HG03139 (cell line): ENCODE measurements at regions not wholly inside any gene's neighbourhood (a gene's known extent, or its start where the extent isn't known, plus 50 kb on each side); places are given as distances from the start of the nearest gene placed in this dataset.

Experiments
- ATAC-seq: cut with Tn5 transposase; IDR thresholded peaks from one replicate; pipeline ENCODE4 v1.9.1; 2021; ENCODE audit not compliant: unreplicated experiment

DNA sequence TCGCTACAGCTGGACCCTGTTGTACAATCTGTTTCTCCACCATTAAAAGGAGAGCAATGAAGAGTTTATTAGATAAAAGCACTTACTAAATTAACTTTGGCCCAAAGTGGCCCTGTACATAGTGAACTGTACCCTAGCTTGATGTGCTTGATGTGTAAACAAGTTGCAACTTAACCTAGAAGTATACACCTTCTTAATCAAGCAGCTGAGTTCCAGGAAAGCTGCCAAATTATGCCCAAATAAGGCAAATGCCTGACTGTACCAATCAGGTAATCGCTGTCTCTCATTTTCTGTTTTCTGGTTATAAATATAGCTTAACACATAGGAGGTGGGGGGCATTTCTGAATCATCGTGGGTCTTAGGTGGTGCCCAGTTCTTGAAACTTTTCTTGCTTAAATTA lies 704.8 kb upstream of the CBLB start:
- ATAC-seq = no peak

- ATAC-seq = no peak
Measured at GRCh38 chr3:106575029-106575428, 706.2 kb upstream of the CBLB start.

DNA sequence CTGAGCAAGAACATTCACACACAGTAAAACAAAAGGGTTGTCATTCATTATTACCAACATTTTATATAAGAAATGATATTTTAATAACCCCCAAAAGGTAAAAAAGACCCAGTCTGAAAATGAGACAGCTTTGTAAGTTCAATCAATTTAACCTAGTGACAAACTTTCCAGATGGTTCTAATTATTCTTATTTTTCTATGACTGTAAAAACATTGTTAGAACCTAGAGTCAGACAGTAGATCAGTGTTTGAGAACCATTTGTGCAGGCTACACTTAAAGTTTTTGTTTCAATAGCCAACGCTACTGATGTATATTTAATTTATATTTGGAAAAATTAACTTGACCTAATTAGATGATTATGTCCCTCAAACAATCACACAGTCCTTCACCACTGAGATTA lies 708.4 kb upstream of the CBLB start:
- no peak for ATAC-seq

DNA sequence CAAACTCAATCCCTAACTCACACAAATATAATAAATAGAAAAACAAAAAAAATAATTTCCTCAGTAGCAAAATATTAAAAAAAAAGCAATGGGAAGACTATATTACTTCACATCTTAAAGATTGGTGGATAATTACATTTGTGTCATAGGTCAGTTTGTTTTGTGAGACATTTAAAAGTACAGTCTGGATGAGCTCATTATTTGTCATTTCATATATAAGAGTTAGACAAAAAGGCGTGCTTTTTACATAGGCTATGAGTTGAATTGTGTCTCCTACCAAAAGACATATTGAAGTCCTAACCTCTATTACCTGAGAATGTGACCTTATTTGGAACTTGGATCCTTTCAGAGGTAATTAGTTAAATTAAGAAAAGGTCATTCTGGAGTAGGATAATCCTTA lies 710.1 kb upstream of the CBLB start:
- ATAC-seq = no peak

GRCh38 chr3:106582151-106582550 lies 713.3 kb upstream of the CBLB start:
- no peak for ATAC-seq

DNA sequence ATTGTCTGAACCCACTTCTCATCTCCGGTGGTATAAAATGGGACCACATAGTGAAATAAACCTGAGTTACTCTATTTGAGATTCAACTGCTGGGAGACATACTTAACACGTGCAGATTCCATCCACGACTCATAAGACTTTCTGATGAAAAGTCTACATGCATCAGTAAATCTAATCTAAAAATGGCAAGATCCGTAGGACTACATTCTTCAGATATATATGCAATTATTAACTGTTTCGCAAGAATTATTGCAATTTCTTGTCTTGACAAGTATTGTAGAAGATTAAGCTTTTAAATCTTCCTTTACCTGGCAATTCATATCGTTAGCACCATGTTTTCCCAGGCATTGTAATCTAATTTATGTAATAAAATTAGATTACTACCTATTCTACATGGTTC lies 718.7 kb upstream of the CBLB start:
- ATAC-seq = no peak

DNA sequence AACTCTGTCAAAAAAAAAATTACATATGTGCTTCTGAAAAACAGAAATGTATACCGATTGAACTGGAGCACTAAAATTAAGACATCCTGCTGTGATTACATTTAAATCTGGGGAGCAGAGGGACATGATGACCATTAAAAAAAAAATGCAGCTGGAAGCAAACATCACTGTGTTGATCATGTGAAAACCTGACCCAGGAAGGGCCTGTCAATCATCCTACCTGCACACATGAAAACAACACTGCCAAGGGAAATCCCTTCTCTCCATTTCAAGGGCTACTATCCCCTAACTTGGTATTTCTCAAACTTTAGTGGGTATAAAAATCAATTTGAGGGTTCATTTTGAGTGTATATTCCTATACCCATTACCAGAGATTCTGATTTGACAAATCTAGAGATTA lies 719.9 kb upstream of the CBLB start:
- ATAC-seq = no peak

GRCh38 chr3:106589311-106589942 lies 720.6 kb upstream of the CBLB start:
- no peak for ATAC-seq

DNA sequence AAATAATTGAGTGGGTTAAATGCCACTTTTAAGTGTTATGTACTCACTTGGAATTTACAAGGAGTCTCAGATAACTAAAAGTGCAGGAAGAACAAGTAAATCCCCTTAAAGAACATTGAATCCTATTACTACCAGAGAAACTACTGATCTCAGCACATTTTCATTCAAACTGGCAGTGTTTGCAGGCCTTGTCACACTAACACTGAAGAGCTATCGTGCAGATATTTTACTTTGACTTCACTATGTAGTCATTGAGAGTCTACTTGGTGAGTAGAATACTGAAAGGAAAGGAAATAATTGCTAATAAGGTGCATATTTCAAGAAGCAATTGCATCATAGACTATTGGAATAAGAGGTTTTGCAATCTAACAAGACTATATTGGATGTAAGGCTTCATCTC lies 721.4 kb upstream of the CBLB start:
- no peak for ATAC-seq

GRCh38 chr3:106593381-106593780 lies 724.6 kb upstream of the CBLB start:
- ATAC-seq = no peak

DNA sequence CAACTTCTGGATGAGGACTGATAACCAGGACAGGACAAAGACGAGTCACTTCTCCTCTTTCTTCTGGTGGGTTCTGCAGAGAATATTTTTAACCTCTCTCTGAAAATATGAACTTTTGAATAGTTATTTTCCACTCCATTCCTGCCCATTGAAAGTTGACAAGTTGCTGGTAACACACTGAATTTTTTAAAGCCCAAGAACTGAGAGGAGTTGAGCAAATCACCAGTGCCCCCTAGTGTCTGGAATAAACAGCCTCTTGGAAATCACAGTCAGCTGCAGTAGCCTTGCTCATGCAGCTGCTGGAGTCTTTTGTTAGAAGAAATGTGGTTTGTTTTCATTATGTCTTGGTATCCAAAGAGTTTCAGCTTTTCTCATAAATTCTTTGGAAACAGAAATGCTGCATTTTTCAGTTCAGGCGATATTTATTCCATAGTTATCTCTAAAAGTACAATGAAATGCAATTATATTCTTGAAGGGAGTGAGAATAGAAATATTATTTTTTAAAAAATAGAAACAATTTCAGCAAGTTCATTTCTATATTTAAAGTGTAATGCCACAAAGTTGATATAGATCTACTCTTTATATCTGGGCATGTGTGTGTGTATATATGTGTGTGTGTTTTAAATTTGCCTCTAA lies 741.0 kb upstream of the CBLB start:
- ATAC-seq = peak; percentile 80

DNA sequence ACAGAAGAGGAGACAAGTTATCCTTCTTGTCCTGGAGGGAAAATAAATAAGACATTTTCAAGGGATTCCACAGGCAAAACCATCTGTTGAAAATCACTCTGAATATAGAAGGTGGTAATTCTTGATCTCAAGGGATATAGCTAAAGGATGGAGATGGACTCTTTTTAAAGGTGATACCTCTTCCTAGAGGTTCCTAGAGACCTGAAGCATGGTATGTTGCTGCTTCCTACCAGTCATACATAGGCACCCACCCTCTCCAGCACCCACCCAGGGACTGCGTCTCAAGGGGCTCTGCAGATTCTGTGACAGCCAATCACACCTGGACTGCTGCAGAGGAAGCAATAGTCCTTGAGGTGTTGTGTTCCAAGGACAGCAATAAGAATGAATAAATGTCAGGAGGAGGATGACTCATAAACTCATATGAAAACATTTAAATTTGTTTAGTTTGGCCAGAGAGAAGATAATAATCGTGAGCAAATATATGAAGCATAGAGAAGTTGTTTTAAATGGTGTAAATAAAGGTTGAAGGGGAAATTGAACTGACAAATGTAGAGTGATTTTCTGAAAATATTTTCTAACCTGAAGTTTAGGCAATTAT lies 741.6 kb upstream of the CBLB start:
- ATAC-seq = no peak

DNA sequence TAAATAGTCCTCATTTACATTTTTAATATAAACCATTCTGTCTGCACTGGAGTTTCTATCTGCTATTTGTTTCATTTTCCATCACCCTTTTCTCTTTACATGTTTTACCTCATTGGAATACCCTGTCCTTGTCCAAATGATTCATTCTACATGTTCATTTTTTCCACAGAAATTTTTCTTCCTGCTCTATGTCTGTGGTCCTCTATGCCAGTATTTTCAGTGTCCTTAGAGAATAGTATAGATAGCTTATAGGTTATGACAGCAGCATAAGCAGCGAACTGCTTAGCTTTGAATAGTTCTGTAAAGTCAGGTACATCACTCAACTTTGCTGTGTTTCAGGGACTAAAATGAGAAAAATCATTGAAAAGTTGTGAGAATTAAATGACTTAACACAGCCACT lies 742.3 kb upstream of the CBLB start:
- no peak for ATAC-seq

GRCh38 chr3:106611841-106612240 lies 743.0 kb upstream of the CBLB start:
- ATAC-seq = no peak

- ATAC-seq = no peak
Measured at GRCh38 chr3:106616556-106616955, 747.7 kb upstream of the CBLB start.

DNA sequence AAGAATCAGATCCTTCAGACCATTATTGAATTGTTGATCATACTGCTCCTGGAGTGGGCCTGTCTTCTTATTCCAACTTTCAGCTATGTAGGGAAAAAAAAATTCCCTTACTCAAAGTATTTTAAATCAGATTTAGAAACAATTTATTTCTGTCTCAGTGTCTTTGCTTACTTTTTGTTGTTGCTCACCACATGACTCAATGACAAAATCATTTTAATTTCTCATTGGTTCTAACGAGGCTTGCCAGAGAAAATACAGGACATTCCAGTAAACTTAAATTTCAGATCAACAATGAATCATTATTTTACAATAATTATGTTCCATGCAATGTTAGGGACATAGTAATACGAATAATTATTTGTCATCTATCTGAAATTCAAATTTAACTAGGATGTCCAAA lies 748.5 kb upstream of the CBLB start:
- no peak for ATAC-seq

- ATAC-seq = no peak
Measured at GRCh38 chr3:106620646-106621045, 751.8 kb upstream of the CBLB start.

GRCh38 chr3:106624154-106624553 lies 753.1 kb upstream of the CCDC54 start:
- ATAC-seq = no peak

GRCh38 chr3:106628407-106628806 lies 748.8 kb upstream of the CCDC54 start:
- no peak for ATAC-seq

DNA sequence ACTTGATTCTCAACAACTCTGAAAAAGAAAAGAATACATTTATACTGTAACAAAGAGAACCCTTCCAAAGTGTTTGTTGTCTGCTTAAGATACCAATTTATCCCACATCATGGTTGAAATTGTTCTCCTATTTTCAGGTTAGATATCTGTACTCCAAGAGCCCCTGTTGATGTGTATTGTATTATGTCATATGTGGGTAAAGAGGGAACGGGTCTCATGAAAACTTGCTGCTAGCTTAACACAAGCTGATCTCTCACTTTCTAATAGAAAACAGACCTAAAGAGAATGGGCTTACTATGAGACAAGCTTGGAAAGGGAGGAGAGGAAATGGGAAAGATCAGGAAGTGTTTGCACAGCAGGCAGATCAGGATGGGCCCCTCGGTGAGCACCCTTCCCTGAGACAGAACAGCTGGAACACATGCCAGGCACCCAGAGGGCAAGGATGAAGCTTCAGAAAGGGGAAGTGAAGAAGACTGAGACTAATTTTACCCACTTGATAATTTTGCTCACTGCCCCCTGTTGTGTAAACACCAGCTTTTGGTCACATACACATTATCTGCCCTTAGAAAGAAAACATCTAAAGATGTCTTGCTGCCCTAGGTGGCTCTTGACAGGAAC lies 747.9 kb upstream of the CCDC54 start:
- peak; percentile 69 for ATAC-seq

DNA sequence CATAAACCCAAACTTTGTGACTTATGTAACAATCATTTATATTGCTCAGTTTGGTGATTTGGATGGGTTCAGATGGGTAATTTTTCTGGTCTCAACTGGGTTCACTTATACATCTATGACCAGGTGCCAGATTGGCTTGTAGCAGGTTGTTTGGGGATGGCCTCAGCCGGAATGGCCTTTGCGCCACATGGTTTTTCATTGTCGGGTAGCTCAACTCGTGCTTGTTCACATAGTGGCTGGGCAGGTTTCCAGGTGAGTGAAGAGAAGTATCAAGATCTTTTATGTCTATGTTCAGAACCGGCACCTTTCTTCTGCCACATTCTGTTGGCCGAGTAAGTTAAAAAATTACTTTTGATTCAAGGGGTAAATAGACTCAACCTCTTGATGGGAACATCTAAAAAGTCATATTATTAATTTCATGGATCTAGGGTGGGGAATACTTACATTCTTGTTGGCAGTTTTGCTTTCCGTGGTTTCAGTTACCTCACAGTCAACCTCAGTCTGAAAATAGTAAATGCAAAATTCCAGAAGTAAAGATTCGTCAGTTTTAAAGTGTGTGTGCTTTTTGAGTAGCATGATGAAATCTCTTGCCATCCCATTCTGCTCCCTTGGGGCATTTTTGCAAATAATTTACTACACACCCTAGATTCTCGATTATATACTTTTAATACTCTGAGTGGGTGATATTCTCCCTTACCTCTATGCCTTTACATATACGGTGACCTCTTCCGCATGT lies 745.7 kb upstream of the CCDC54 start:
- no peak for ATAC-seq

DNA sequence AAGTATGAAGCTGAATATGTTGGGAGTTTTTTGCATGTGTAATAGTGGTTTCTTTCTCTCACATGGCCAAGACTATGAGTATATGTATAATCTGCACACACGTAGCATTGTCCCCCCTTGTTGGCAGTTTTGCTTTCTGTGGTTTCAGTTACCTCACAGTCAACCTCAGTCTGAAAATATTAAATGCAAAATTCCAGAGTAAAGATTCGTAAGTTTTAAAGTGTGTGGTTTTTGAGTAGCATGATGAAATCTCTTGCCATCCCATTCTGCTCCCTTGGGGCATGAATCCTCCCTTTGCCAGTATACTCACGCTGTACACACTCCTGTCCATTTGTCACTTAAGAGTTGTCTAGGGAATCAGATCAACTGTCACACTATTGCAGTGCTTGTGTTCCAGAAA lies 742.0 kb upstream of the CCDC54 start:
- no peak for ATAC-seq
